ENCODE measurements at regions not wholly inside any gene's neighbourhood (a gene's known extent, or its start where the extent isn't known, plus 50 kb on each side); places are given as distances from the start of the nearest gene placed in this dataset.

GRCh38 chr14:51448831-51449670 is 202.7 kb upstream of the FRMD6 start:
- ATAC-seq (ENCODE audit: low read depth) (no peak), DNase-seq (no peak)
- Mint-ChIP-seq H3K9me3 (no peaks in the 10 kb centered on the region), H3K27me3 (peaks cover 3% of the 10 kb centered on the region), H3K27ac (no peak overlapping the region), H3K4me3 (no peak overlapping the region), H3K36me3 (ENCODE audit: low read depth) (no peaks in the 10 kb centered on the region), H3K4me1 (no peaks in the 10 kb centered on the region)
- CTCF ChIA-PET = no interaction called here
- POLR2A ChIA-PET = no interaction called here
- no peak for TF ChIP-seq CTCF (IDR thresholded peaks at IDR 0.05)
- intact Hi-C loops (cut with micrococcal nuclease) = no loop called here

- DNase-seq = no peak
- H3K4me3 Mint-ChIP-seq = no peak overlapping the region
- H3K27me3 Mint-ChIP-seq = no peaks in the 10 kb centered on the region
- H3K9me3 Mint-ChIP-seq = no peaks in the 10 kb centered on the region
- ATAC-seq (ENCODE audit: low read depth) = no peak
- ChIA-PET POLR2A (no interaction called here), CTCF (no interaction called here)
- no peaks in the 10 kb centered on the region for H3K4me1 Mint-ChIP-seq
- TF ChIP-seq CTCF (IDR thresholded peaks at IDR 0.05) = no peak
- H3K27ac Mint-ChIP-seq = no peak overlapping the region
- intact Hi-C loops (cut with micrococcal nuclease) = no loop called here
- H3K36me3 Mint-ChIP-seq (ENCODE audit: low read depth) = no peaks in the 10 kb centered on the region
Measured at GRCh38 chr14:51449681-51450080, 202.0 kb upstream of the FRMD6 start.

GRCh38 chr14:51451561-51451960 is 200.1 kb upstream of the FRMD6 start:
- no peak for TF ChIP-seq CTCF (IDR thresholded peaks at IDR 0.05)
- no peak overlapping the region for H3K4me3 Mint-ChIP-seq
- ATAC-seq (ENCODE audit: low read depth) (no peak), DNase-seq (no peak)
- H3K36me3 Mint-ChIP-seq (ENCODE audit: low read depth) = no peaks in the 10 kb centered on the region
- POLR2A ChIA-PET = no interaction called here
- no peaks in the 10 kb centered on the region for H3K9me3 Mint-ChIP-seq
- CTCF ChIA-PET = no interaction called here
- intact Hi-C loops (cut with micrococcal nuclease) = no loop called here
- H3K27me3 Mint-ChIP-seq = peaks cover 1% of the 10 kb centered on the region
- H3K27ac Mint-ChIP-seq = no peak overlapping the region
- no peaks in the 10 kb centered on the region for H3K4me1 Mint-ChIP-seq

- POLR2A ChIA-PET = no interaction called here
- Mint-ChIP-seq H3K4me1 (no peaks in the 10 kb centered on the region), H3K9me3 (no peaks in the 10 kb centered on the region), H3K27ac (no peak overlapping the region), H3K4me3 (no peak overlapping the region), H3K27me3 (peaks cover 11% of the 10 kb centered on the region), H3K36me3 (ENCODE audit: low read depth) (no peaks in the 10 kb centered on the region)
- DNase-seq (no peak), ATAC-seq (ENCODE audit: low read depth) (no peak)
- TF ChIP-seq CTCF (IDR thresholded peaks at IDR 0.05) = no peak
- CTCF ChIA-PET = no interaction called here
- intact Hi-C loops (cut with micrococcal nuclease) = no loop called here
Measured at GRCh38 chr14:51453869-51454268, 197.8 kb upstream of the FRMD6 start.

- Mint-ChIP-seq H3K9me3 (no peaks in the 10 kb centered on the region), H3K27ac (no peak overlapping the region), H3K27me3 (peaks cover 11% of the 10 kb centered on the region), H3K4me3 (no peak overlapping the region), H3K4me1 (no peaks in the 10 kb centered on the region), H3K36me3 (ENCODE audit: low read depth) (no peaks in the 10 kb centered on the region)
- ATAC-seq (ENCODE audit: low read depth) = no peak
- intact Hi-C loops (cut with micrococcal nuclease) = no loop called here
- CTCF ChIA-PET = no interaction called here
- POLR2A ChIA-PET = no interaction called here
- no peak for DNase-seq
- no peak for TF ChIP-seq CTCF (IDR thresholded peaks at IDR 0.05)
Measured at GRCh38 chr14:51454351-51454750, 197.4 kb upstream of the FRMD6 start.
